Putamen (tissue), 1 donor: ENCODE measurements at regions not wholly inside any gene's neighbourhood (a gene's known extent, or its start where the extent isn't known, plus 50 kb on each side); places are given as distances from the start of the nearest gene placed in this dataset.
A peak's percentile ranks its signal among the peaks of the same experiment; 100 is the strongest.

Experiments used
- DNase-seq: peaks from one replicate; pipeline ENCODE4 v3.0.0-alpha.2; 2016; ENCODE audit warnings: low spot score

- DNase-seq = no peak
These were observed 64.3 kb upstream of the TTC34 start for GRCh38 chr1:2865571-2866421.

GRCh38 chr1:2866422-2867086, 65.1 kb upstream of the TTC34 start:
- no peak for DNase-seq

GRCh38 chr1:2867087-2867425, 65.6 kb upstream of the TTC34 start:
- DNase-seq = no peak

- no peak for DNase-seq
These were observed 66.4 kb upstream of the TTC34 start for GRCh38 chr1:2867861-2868260.

- DNase-seq = no peak
These were observed 67.2 kb upstream of the TTC34 start for GRCh38 chr1:2868571-2869195.

- no peak for DNase-seq
These were observed 69.8 kb upstream of the TTC34 start for GRCh38 chr1:2871246-2871815.

- no peak for DNase-seq
These were observed 72.7 kb upstream of the TTC34 start for GRCh38 chr1:2874207-2874606.

GRCh38 chr1:2874607-2875480, 73.4 kb upstream of the TTC34 start:
- DNase-seq = no peak

- peak; percentile 7 for DNase-seq
These were observed 74.4 kb upstream of the TTC34 start for GRCh38 chr1:2875707-2876561.

- DNase-seq = no peak
These were observed 75.4 kb upstream of the TTC34 start for GRCh38 chr1:2876846-2877245.

- DNase-seq = no peak
These were observed 75.9 kb upstream of the TTC34 start for GRCh38 chr1:2877391-2877790.

- DNase-seq = no peak
These were observed 77.1 kb upstream of the TTC34 start for GRCh38 chr1:2878591-2878990.

GRCh38 chr1:2879026-2879425, 77.5 kb upstream of the TTC34 start:
- DNase-seq = no peak

GRCh38 chr1:2879591-2879990, 78.1 kb upstream of the TTC34 start:
- DNase-seq = no peak

GRCh38 chr1:2880086-2880485, 78.6 kb upstream of the TTC34 start:
- no peak for DNase-seq

- DNase-seq = no peak
These were observed 79.4 kb upstream of the TTC34 start for GRCh38 chr1:2880812-2881295.

GRCh38 chr1:2881556-2881955, 80.1 kb upstream of the TTC34 start:
- no peak for DNase-seq

GRCh38 chr1:2882966-2883696, 81.6 kb upstream of the TTC34 start:
- DNase-seq = no peak

GRCh38 chr1:2885001-2885400, 83.5 kb upstream of the TTC34 start:
- DNase-seq = no peak

GRCh38 chr1:2886631-2887030, 85.1 kb upstream of the TTC34 start:
- DNase-seq = no peak
